ENCODE measurements at regions not wholly inside any gene's neighbourhood (a gene's known extent, or its start where the extent isn't known, plus 50 kb on each side); places are given as distances from the start of the nearest gene placed in this dataset.

DNA sequence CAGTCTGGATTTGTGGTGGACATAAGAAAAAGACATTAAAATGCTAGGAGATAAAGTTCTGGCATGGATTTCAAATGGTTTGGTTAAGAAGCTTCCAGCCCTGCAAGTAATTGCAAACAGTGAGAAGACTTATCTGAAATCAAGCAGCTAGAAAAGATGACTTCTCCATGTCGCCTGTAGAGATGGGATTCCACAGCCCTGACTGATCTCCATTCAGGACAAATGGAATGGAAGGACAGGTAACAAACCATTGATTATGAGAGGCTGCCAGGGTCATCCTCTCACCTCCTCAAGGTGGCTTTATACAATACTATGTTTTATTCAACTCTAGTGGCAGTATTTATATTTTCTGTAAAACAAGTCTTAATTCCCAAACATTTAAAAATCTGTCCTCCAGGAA is 237.9 kb downstream of the HLX start:
- peaks cover 7% of the 10 kb centered on the region for H3F3A ChIP-seq (replicated peaks; ENCODE audit: insufficient read depth)
- 0 out of 2 replicates have a peak, but pooled peaks cover 4% of the 10 kb centered on the region for H3K9me2 ChIP-seq
- H3K4me2 ChIP-seq: 0 out of 2 replicates have a peak overlapping the region, but pooled peaks have one; percentile 23
- peaks cover 8% of the 10 kb centered on the region for H3K9me3 ChIP-seq
- no peak overlapping the region for H3K9ac ChIP-seq
- H4K20me1 ChIP-seq (ENCODE audit: insufficient read depth): no peaks in the 10 kb centered on the region
- POLR2A ChIA-PET: no interaction called here
- H3K36me3 ChIP-seq (replicated peaks in 1 of 2; ENCODE audit: control insufficient read depth in 1 of 2, insufficient read depth in 2 of 2, low read length in 1 of 2): peaks cover 0 to 9% of the 10 kb centered on the region in 2 experiments
- no peaks in the 10 kb centered on the region for H3K79me2 ChIP-seq (ENCODE audit: insufficient read depth)
- TF ChIP-seq SMC3 (IDR thresholded peaks at IDR 0.05; ENCODE audit: low read depth, low read length) (no peak), GATA2 (CRISPR knock-in tag; IDR thresholded peaks at IDR 0.05) (no peak)
- TF ChIP-seq, protein P1, sequence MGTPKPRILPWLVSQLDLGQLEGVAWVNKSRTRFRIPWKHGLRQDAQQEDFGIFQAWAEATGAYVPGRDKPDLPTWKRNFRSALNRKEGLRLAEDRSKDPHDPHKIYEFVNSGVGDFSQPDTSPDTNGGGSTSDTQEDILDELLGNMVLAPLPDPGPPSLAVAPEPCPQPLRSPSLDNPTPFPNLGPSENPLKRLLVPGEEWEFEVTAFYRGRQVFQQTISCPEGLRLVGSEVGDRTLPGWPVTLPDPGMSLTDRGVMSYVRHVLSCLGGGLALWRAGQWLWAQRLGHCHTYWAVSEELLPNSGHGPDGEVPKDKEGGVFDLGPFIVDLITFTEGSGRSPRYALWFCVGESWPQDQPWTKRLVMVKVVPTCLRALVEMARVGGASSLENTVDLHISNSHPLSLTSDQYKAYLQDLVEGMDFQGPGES (IDR thresholded peaks at IDR 0.05; ENCODE audit: low read depth, low read length): no peak
- H2AFZ ChIP-seq (ENCODE audit: low read depth): no peak overlapping the region
- CTCF ChIA-PET: interaction anchor here (0.8 to 2.3 kb wide), 4 partner anchors 13 to 319 kb away, joined by 3 to 11 read pairs (median 3); no protein-coding TSS in a partner anchor
- H3K27me3 ChIP-seq (ENCODE audit: insufficient read depth): no peaks in the 10 kb centered on the region
- peak overlapping the region; percentile 74 to 88 for H3K27ac ChIP-seq (ENCODE audit: low read depth in 2 of 2, low read length in 1 of 2)
- DNase-seq: no peak
- H3K4me3 ChIP-seq (ENCODE audit: low read depth in 2 of 2, low read length in 1 of 2): no peak overlapping the region
- peaks cover 17 to 24% of the 10 kb centered on the region in 2 experiments for H3K4me1 ChIP-seq (ENCODE audit: control insufficient read depth in 1 of 2, insufficient read depth in 2 of 2, low read depth in 1 of 2, low read length in 1 of 2)
- WGBS (ENCODE audit: low lambda C conversion rate): 64% methylated on average over 1 of the region's 1 CpG

GRCh38 chr1:221117548-221117951 is 238.3 kb downstream of the HLX start:
- CTCF ChIA-PET: interaction anchor here (0.6 to 2.3 kb wide), 5 partner anchors 9 to 318 kb away, joined by 3 to 11 read pairs (median 3); no protein-coding TSS in a partner anchor
- H2AFZ ChIP-seq (ENCODE audit: low read depth): no peak overlapping the region
- TF ChIP-seq TEAD4 (IDR thresholded peaks at IDR 0.05; ENCODE audit: borderline replicate concordance, insufficient read depth) (no peak), RFX5 (IDR thresholded peaks at IDR 0.05; ENCODE audit: low read length) (no peak), SIN3A (IDR thresholded peaks at IDR 0.05; ENCODE audit: borderline replicate concordance, low read depth, low read length) (no peak), ELF1 (IDR thresholded peaks at IDR 0.05) (no peak), GABPA (IDR thresholded peaks at IDR 0.05; ENCODE audit: low read depth) (no peak), NFIC (IDR thresholded peaks at IDR 0.05; ENCODE audit: borderline replicate concordance) (peak; percentile 64), RCOR1 (IDR thresholded peaks at IDR 0.05; ENCODE audit: low read length) (peak; percentile 85), USF2 (IDR thresholded peaks at IDR 0.05; ENCODE audit: borderline replicate concordance, low read depth, low read length) (no peak), TAF1 (IDR thresholded peaks at IDR 0.05; ENCODE audit: borderline replicate concordance, low read depth, low read length) (no peak), MXI1 (IDR thresholded peaks at IDR 0.05; ENCODE audit: low read depth, low read length) (0 out of 2 replicates have a peak, but pooled peaks have one; percentile 36), MAX (IDR thresholded peaks at IDR 0.05; ENCODE audit: low read depth) (no peak), YY1 (IDR thresholded peaks at IDR 0.05; ENCODE audit: low read depth) (peak; percentile 27; the same call in 1 of the 2 replicates), GATA2 (CRISPR knock-in tag; IDR thresholded peaks at IDR 0.05) (peak; percentile 28; the same call in 1 of the 2 replicates), CHD2 (IDR thresholded peaks at IDR 0.05; ENCODE audit: low read length, partially characterized antibody) (peak; percentile 43), NRF1 (IDR thresholded peaks at IDR 0.05; ENCODE audit: low read depth, low read length) (no peak), POLR2AphosphoS5 (IDR thresholded peaks at IDR 0.05; ENCODE audit: low read depth, low read length) (no peak)
- TF ChIP-seq, protein P2, sequence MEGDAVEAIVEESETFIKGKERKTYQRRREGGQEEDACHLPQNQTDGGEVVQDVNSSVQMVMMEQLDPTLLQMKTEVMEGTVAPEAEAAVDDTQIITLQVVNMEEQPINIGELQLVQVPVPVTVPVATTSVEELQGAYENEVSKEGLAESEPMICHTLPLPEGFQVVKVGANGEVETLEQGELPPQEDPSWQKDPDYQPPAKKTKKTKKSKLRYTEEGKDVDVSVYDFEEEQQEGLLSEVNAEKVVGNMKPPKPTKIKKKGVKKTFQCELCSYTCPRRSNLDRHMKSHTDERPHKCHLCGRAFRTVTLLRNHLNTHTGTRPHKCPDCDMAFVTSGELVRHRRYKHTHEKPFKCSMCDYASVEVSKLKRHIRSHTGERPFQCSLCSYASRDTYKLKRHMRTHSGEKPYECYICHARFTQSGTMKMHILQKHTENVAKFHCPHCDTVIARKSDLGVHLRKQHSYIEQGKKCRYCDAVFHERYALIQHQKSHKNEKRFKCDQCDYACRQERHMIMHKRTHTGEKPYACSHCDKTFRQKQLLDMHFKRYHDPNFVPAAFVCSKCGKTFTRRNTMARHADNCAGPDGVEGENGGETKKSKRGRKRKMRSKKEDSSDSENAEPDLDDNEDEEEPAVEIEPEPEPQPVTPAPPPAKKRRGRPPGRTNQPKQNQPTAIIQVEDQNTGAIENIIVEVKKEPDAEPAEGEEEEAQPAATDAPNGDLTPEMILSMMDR (IDR thresholded peaks at IDR 0.05): no peak
- TF ChIP-seq, protein P1 (IDR thresholded peaks at IDR 0.05; ENCODE audit: low read depth, low read length): no peak

More at GRCh38 chr1:221117548-221117951, 238.3 kb downstream of the HLX start:
- POLR2A ChIA-PET: no interaction called here
- peak; percentile 49 for DNase-seq
- no peaks in the 10 kb centered on the region for H4K20me1 ChIP-seq (ENCODE audit: insufficient read depth)
- peaks cover 7% of the 10 kb centered on the region for H3K9me3 ChIP-seq
- H3K36me3 ChIP-seq (replicated peaks in 1 of 2; ENCODE audit: control insufficient read depth in 1 of 2, insufficient read depth in 2 of 2, low read length in 1 of 2): peaks cover 0 to 8% of the 10 kb centered on the region in 2 experiments
- WGBS (ENCODE audit: low lambda C conversion rate): 27% methylated on average over 3 of the region's 3 CpGs
- no peaks in the 10 kb centered on the region for H3K79me2 ChIP-seq (ENCODE audit: insufficient read depth)
- 0 out of 2 replicates have a peak, but pooled peaks cover 4% of the 10 kb centered on the region for H3K9me2 ChIP-seq
- H3K27ac ChIP-seq (ENCODE audit: low read depth in 2 of 2, low read length in 1 of 2): peak overlapping the region; percentile 74 to 88
- H3K4me1 ChIP-seq (ENCODE audit: control insufficient read depth in 1 of 2, insufficient read depth in 2 of 2, low read depth in 1 of 2, low read length in 1 of 2): peaks cover 17 to 24% of the 10 kb centered on the region in 2 experiments
- H3K4me3 ChIP-seq (ENCODE audit: low read depth in 2 of 2, low read length in 1 of 2): no peak overlapping the region
- H3K9ac ChIP-seq: no peak overlapping the region
- H3F3A ChIP-seq (replicated peaks; ENCODE audit: insufficient read depth): peaks cover 7% of the 10 kb centered on the region
- no peaks in the 10 kb centered on the region for H3K27me3 ChIP-seq (ENCODE audit: insufficient read depth)
- peak overlapping the region; percentile 23; the same call in 1 of the 2 replicates for H3K4me2 ChIP-seq
